ENCODE measurements at regions not wholly inside any gene's neighbourhood (a gene's known extent, or its start where the extent isn't known, plus 50 kb on each side); places are given as distances from the start of the nearest gene placed in this dataset.

GRCh38 chr2:18426174-18426573 lies 134.3 kb downstream of the RDH14 start:
- Histone ChIP-seq H3K9me2 (replicated peaks; ENCODE audit: control insufficient read depth, low read length) (no peaks in the 10 kb centered on the region), H3F3A (ENCODE audit: control insufficient read depth, insufficient read depth) (no peaks in the 10 kb centered on the region), H3K36me3 (ENCODE audit: control insufficient read depth, low read length) (no peaks in the 10 kb centered on the region), H3K4me2 (ENCODE audit: low read length) (no peak overlapping the region), H3K9me3 (ENCODE audit: control insufficient read depth, insufficient read depth, low read length) (no peaks in the 10 kb centered on the region), H3K79me2 (ENCODE audit: control insufficient read depth, low read length) (no peaks in the 10 kb centered on the region), H3K4me3 (ENCODE audit: low read length) (no peak overlapping the region), H3K4me1 (ENCODE audit: control insufficient read depth, low read length) (no peaks in the 10 kb centered on the region), H3K27me3 (ENCODE audit: control insufficient read depth, low read length) (no peaks in the 10 kb centered on the region), H4K20me1 (ENCODE audit: control insufficient read depth, insufficient read depth, low read depth, low read length) (no peaks in the 10 kb centered on the region), H3K27ac (ENCODE audit: low read depth, low read length) (no peak overlapping the region)
- no peak for TF ChIP-seq CTCF (IDR thresholded peaks at IDR 0.05; ENCODE audit: low read depth, low read length, poor library complexity, severe bottlenecking)

GRCh38 chr2:18425210-18425703 lies 135.2 kb downstream of the RDH14 start:
- H4K20me1 ChIP-seq (ENCODE audit: control insufficient read depth, insufficient read depth, low read depth, low read length): no peaks in the 10 kb centered on the region
- no peaks in the 10 kb centered on the region for H3K79me2 ChIP-seq (ENCODE audit: control insufficient read depth, low read length)
- H3K4me2 ChIP-seq (ENCODE audit: low read length): no peak overlapping the region
- no peaks in the 10 kb centered on the region for H3F3A ChIP-seq (ENCODE audit: control insufficient read depth, insufficient read depth)
- H3K9me3 ChIP-seq (ENCODE audit: control insufficient read depth, insufficient read depth, low read length): no peaks in the 10 kb centered on the region
- H3K36me3 ChIP-seq (ENCODE audit: control insufficient read depth, low read length): no peaks in the 10 kb centered on the region
- H3K4me1 ChIP-seq (ENCODE audit: control insufficient read depth, low read length): no peaks in the 10 kb centered on the region
- H3K4me3 ChIP-seq (ENCODE audit: low read length): no peak overlapping the region
- H3K9me2 ChIP-seq (replicated peaks; ENCODE audit: control insufficient read depth, low read length): no peaks in the 10 kb centered on the region
- TF ChIP-seq EZH2phosphoT487 (IDR thresholded peaks at IDR 0.05; ENCODE audit: borderline replicate concordance, low read length) (no peak), CTCF (IDR thresholded peaks at IDR 0.05; ENCODE audit: low read depth, low read length, poor library complexity, severe bottlenecking) (no peak)
- H3K27ac ChIP-seq (ENCODE audit: low read depth, low read length): no peak overlapping the region
- H3K27me3 ChIP-seq (ENCODE audit: control insufficient read depth, low read length): no peaks in the 10 kb centered on the region

- Histone ChIP-seq H3K9me2 (replicated peaks; ENCODE audit: control insufficient read depth, low read length) (no peaks in the 10 kb centered on the region), H3K79me2 (ENCODE audit: control insufficient read depth, low read length) (no peaks in the 10 kb centered on the region), H3K9me3 (ENCODE audit: control insufficient read depth, insufficient read depth, low read length) (no peaks in the 10 kb centered on the region), H3K4me3 (ENCODE audit: low read length) (no peak overlapping the region), H3K36me3 (ENCODE audit: control insufficient read depth, low read length) (no peaks in the 10 kb centered on the region), H3F3A (ENCODE audit: control insufficient read depth, insufficient read depth) (no peaks in the 10 kb centered on the region), H3K4me2 (ENCODE audit: low read length) (no peak overlapping the region), H4K20me1 (ENCODE audit: control insufficient read depth, insufficient read depth, low read depth, low read length) (no peaks in the 10 kb centered on the region), H3K4me1 (ENCODE audit: control insufficient read depth, low read length) (no peaks in the 10 kb centered on the region), H3K27ac (ENCODE audit: low read depth, low read length) (no peak overlapping the region), H3K27me3 (ENCODE audit: control insufficient read depth, low read length) (no peaks in the 10 kb centered on the region)
- TF ChIP-seq EZH2phosphoT487 (IDR thresholded peaks at IDR 0.05; ENCODE audit: borderline replicate concordance, low read length) (no peak), CTCF (IDR thresholded peaks at IDR 0.05; ENCODE audit: low read depth, low read length, poor library complexity, severe bottlenecking) (no peak)
Observed at GRCh38 chr2:18423636-18424035, 136.8 kb downstream of the RDH14 start.
